ENCODE measurements at regions not wholly inside any gene's neighbourhood (a gene's known extent, or its start where the extent isn't known, plus 50 kb on each side); places are given as distances from the start of the nearest gene placed in this dataset.

GRCh38 chr19:28521614-28522544, 691.1 kb downstream of the UQCRFS1 start:
- in situ Hi-C loops (cut with MboI; ENCODE audit: low sequenced_read_pairs): no loop called here

GRCh38 chr19:28520998-28521568, 691.9 kb downstream of the UQCRFS1 start:
- in situ Hi-C loops (cut with MboI; ENCODE audit: low sequenced_read_pairs): no loop called here

GRCh38 chr19:28519952-28520861, 692.7 kb downstream of the UQCRFS1 start:
- in situ Hi-C loops (cut with MboI; ENCODE audit: low sequenced_read_pairs): no loop called here

- in situ Hi-C loops (cut with MboI; ENCODE audit: low sequenced_read_pairs): no loop called here
These were observed 693.7 kb downstream of the UQCRFS1 start for GRCh38 chr19:28519218-28519779.

GRCh38 chr19:28516415-28516872, 696.5 kb downstream of the UQCRFS1 start:
- in situ Hi-C loops (cut with MboI; ENCODE audit: low sequenced_read_pairs): no loop called here

GRCh38 chr19:28514166-28514565, 698.8 kb downstream of the UQCRFS1 start:
- in situ Hi-C loops (cut with MboI; ENCODE audit: low sequenced_read_pairs): no loop called here

GRCh38 chr19:28511655-28512054, 701.3 kb downstream of the UQCRFS1 start:
- in situ Hi-C loops (cut with MboI; ENCODE audit: low sequenced_read_pairs): no loop called here

- in situ Hi-C loops (cut with MboI; ENCODE audit: low sequenced_read_pairs): no loop called here
These were observed 703.7 kb downstream of the UQCRFS1 start for GRCh38 chr19:28509079-28509895.

GRCh38 chr19:28508666-28509065, 704.3 kb downstream of the UQCRFS1 start:
- in situ Hi-C loops (cut with MboI; ENCODE audit: low sequenced_read_pairs): no loop called here

- in situ Hi-C loops (cut with MboI; ENCODE audit: low sequenced_read_pairs): no loop called here
These were observed 707.0 kb downstream of the UQCRFS1 start for GRCh38 chr19:28505933-28506332.

GRCh38 chr19:28505134-28505533, 707.8 kb downstream of the UQCRFS1 start:
- in situ Hi-C loops (cut with MboI; ENCODE audit: low sequenced_read_pairs): no loop called here

GRCh38 chr19:28504727-28505126, 708.2 kb downstream of the UQCRFS1 start:
- in situ Hi-C loops (cut with MboI; ENCODE audit: low sequenced_read_pairs): no loop called here

- in situ Hi-C loops (cut with MboI; ENCODE audit: low sequenced_read_pairs): no loop called here
These were observed 708.8 kb downstream of the UQCRFS1 start for GRCh38 chr19:28504139-28504538.

GRCh38 chr19:28502879-28503734, 709.8 kb downstream of the UQCRFS1 start:
- in situ Hi-C loops (cut with MboI; ENCODE audit: low sequenced_read_pairs): no loop called here

GRCh38 chr19:28501976-28502375, 711.0 kb downstream of the UQCRFS1 start:
- in situ Hi-C loops (cut with MboI; ENCODE audit: low sequenced_read_pairs): no loop called here

GRCh38 chr19:28500982-28501630, 711.8 kb downstream of the UQCRFS1 start:
- in situ Hi-C loops (cut with MboI; ENCODE audit: low sequenced_read_pairs): no loop called here

- in situ Hi-C loops (cut with MboI; ENCODE audit: low sequenced_read_pairs): no loop called here
These were observed 712.7 kb downstream of the UQCRFS1 start for GRCh38 chr19:28500296-28500695.

- in situ Hi-C loops (cut with MboI; ENCODE audit: low sequenced_read_pairs): no loop called here
These were observed 714.5 kb downstream of the UQCRFS1 start for GRCh38 chr19:28498404-28498976.

Data from HL-60/S4 treated with phorbol 12-myristate 13-acetate at 8.2 ng/mL for 4 days and 3 days (cell line).